NB4 (cell line): ENCODE measurements at regions not wholly inside any gene's neighbourhood (a gene's known extent, or its start where the extent isn't known, plus 50 kb on each side); places are given as distances from the start of the nearest gene placed in this dataset.
"Not testable (repeated sequence)": the region's sequence is repeated elsewhere in the genome, so short reads cannot be mapped to it uniquely, and the experiment has no call there.

Experiments
- DNase-seq: peaks from one replicate; pipeline ENCODE4 v3.0.0; 2010; ENCODE audit warnings: low read depth
- H3K4me3 ChIP-seq: one replicate; pipeline ENCODE4 v1.5.1; 2011; ENCODE audit warnings: mild to moderate bottlenecking, low read depth, low read length, moderate library complexity
- MYC ChIP-seq: IDR thresholded peaks from 2 replicates; pipeline ENCODE4 v1.6.1; 2011; ENCODE audit warnings: low read depth, low read length
- POLR2A ChIP-seq: IDR thresholded peaks from 2 replicates; pipeline ENCODE4 v1.6.1; 2011; ENCODE audit warnings: mild to moderate bottlenecking; ENCODE audit not compliant: insufficient read length; ENCODE audit errors: extremely low read depth
- TF ChIP-seq, protein P1 (sequence below): IDR thresholded peaks from one replicate; pipeline ENCODE4 v1.5.1; 2012; ENCODE audit warnings: low read depth, low read length
- TF ChIP-seq, protein P2 (sequence below): IDR thresholded peaks from 2 replicates; pipeline ENCODE4 v1.6.1; 2011; ENCODE audit warnings: low read depth, low read length

DNA sequence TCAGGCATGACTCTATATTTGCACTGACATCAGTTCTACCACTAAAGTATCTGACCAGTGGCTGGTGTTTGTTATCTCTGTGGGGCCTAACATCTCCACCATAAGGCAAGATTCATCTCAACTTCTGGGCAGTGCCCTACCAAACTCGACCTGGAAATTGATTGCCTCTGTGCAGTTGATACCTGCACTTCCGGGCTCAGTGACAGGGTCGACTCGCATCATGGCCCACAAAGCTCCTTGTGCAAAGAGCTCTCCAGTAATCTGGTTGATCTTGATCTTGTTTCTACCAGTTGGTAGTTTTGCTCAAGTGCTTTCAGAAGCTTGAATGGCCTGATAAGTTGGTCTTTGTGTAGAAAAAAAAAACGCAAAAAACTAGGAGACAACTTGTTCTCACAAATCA is 501.1 kb upstream of the JAG1 start:
- TF ChIP-seq, protein P1, sequence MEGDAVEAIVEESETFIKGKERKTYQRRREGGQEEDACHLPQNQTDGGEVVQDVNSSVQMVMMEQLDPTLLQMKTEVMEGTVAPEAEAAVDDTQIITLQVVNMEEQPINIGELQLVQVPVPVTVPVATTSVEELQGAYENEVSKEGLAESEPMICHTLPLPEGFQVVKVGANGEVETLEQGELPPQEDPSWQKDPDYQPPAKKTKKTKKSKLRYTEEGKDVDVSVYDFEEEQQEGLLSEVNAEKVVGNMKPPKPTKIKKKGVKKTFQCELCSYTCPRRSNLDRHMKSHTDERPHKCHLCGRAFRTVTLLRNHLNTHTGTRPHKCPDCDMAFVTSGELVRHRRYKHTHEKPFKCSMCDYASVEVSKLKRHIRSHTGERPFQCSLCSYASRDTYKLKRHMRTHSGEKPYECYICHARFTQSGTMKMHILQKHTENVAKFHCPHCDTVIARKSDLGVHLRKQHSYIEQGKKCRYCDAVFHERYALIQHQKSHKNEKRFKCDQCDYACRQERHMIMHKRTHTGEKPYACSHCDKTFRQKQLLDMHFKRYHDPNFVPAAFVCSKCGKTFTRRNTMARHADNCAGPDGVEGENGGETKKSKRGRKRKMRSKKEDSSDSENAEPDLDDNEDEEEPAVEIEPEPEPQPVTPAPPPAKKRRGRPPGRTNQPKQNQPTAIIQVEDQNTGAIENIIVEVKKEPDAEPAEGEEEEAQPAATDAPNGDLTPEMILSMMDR = no peak
- TF ChIP-seq, protein P2, sequence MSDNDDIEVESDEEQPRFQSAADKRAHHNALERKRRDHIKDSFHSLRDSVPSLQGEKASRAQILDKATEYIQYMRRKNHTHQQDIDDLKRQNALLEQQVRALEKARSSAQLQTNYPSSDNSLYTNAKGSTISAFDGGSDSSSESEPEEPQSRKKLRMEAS = no peak
- no peak for TF ChIP-seq MYC
- no peak for TF ChIP-seq POLR2A
- DNase-seq = no peak
- no peak overlapping the region for H3K4me3 ChIP-seq

DNA sequence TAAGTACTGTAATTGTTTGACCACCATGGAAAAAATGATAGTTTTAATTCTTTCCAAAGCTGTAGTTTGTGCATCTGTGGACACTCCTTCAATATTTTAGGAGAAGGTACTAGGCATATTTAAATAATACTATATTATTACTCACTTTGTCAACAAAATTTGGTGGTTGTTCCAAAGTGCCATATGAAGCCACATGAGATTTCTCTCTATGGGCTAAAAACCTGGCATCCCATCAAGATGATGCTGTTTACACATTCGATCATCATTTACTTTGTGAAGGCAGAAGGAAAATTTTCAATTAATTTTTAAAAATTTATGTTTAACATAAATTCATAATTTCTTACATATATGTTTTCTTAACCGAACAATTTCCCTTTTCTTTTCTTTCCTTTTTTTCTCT is 502.6 kb upstream of the JAG1 start:
- no peak overlapping the region for H3K4me3 ChIP-seq
- DNase-seq = no peak
- TF ChIP-seq, protein P1 = no peak
- TF ChIP-seq, protein P2 = no peak
- TF ChIP-seq POLR2A (no peak), MYC (no peak)

DNA sequence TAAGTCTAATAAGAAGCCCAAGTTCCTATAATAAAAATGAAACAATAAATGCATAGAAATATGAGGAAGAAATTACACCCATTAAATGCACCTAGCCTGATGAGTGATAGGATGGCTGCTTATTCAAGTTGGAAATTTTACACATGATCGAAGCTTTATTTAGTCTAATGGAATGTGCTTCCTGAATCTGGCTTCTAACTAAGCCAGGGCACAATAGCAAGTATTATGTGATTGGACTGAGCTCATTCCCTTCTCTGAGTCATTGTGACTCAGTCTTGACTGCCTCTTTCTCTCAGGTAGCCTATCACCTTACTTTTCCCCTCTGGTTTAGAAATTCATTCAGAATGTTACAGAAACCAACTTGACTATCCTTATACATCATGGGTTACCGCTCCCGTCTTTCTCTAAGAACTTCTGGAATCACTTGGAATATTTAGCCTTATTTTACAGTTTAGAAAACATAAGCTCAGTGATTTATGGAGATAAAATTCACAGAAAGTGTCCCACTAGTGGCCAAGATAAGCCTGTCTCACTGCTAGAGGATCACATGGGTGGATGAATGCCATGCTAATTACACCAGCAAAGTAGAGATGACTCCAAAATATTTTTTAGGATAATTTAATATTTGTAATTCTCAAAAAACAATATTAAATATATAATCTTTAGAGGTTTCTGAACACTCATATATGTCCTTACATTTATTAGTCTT is 505.3 kb upstream of the JAG1 start:
- DNase-seq = no peak
- TF ChIP-seq, protein P1 = no peak
- no peak for TF ChIP-seq MYC
- no peak for TF ChIP-seq POLR2A
- TF ChIP-seq, protein P2 = no peak
- no peak overlapping the region for H3K4me3 ChIP-seq

DNA sequence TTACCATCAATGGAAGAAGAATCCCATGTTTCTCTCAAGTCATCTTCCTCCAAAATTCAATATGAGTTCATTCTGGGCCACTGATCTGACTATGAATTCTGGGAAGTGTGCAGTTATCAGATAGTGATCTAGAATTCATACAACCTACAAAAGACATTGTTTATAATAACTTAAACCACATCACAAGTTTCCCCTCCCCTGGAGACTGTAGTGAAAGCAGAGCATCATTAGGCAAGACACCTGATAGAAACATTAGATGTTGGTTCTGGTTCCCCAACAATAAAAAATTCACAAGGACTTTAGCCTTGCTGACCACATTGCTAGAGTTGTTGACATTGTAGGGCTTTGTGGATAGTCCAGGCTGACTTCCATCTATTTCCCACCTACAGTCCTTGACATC is 506.4 kb upstream of the JAG1 start:
- TF ChIP-seq, protein P2 = no peak
- no peak for TF ChIP-seq MYC
- TF ChIP-seq, protein P1 = no peak
- no peak for TF ChIP-seq POLR2A

DNA sequence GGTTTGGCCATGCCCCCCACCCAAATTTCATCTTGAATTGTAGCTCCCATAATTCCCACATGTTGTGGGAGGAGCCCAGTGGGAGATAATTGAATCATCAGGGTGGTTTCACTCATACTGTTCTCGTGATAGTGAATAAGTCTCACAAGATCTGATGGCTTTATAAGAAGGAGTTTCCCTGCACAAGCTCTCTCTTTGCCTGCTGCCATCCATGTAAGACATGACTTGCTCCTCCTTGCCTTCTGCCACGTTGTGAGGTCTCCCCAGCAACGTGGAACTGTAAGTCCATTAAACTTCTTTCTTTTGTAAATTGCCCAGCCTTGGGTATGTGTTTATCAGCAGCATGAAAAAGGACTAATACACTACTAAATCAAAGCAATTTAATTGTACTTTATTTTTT is 507.3 kb upstream of the JAG1 start:
- not testable (repeated sequence) for DNase-seq, H3K4me3 ChIP-seq

More for the DNA sequence above, 506.4 kb upstream of the JAG1 start:
- no peak overlapping the region for H3K4me3 ChIP-seq
- no peak for DNase-seq

DNA sequence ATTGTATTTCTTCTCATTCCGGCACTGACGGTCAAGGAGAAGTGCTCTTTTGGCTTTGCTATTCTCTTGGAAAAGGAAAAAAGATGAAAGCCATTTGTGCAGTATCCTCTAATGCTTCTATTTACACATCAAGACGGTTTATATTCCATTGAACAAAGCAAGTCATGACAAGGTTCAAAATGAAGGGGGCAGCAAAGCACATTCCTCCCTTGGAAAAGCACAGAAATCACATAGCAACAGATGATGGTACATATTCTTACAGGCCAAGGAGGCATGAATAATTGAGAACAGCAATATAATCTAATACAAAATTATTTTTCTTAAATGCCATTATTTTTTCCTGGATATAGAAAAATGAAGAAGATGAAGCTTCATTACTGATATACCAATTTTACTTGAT is 508.2 kb upstream of the JAG1 start:
- TF ChIP-seq POLR2A = no peak
- TF ChIP-seq, protein P2 = no peak
- no peak for TF ChIP-seq MYC
- TF ChIP-seq, protein P1 = no peak
- no peak for DNase-seq
- no peak overlapping the region for H3K4me3 ChIP-seq
